Panc1 (cell line): ENCODE measurements at regions not wholly inside any gene's neighbourhood (a gene's known extent, or its start where the extent isn't known, plus 50 kb on each side); places are given as distances from the start of the nearest gene placed in this dataset.

ENCODE experiments used
- ATAC-seq: fragments of 200-7000 bp; cut with Tn5 transposase; 2 replicates; pipeline ENCODE4 v1.9.1; 2020; ENCODE audit warnings: mild to moderate bottlenecking, moderate library complexity
- BruUV-seq: library from RNA; stranded (reverse); fragments of 400-500 nt; replicated peaks from 2 replicates; lab custom pipeline; 2021; lab: Mats Ljungman, UMichigan
- CTCF ChIA-PET: fragments of 300-600 bp; sonication (Branson Sonifier 250); formaldehyde crosslinking; loops from one replicate; lab custom pipeline; 2022; ENCODE audit warnings: antibody characterized with exemption; lab: Charles Lee
- POLR2A ChIA-PET: fragments of 300-600 bp; sonication (Branson Sonifier 250); formaldehyde crosslinking; loops from one replicate; lab custom pipeline; 2022; ENCODE audit warnings: antibody characterized with exemption; lab: Charles Lee
- DNase-seq: peaks from one replicate; pipeline ENCODE4 v3.0.0-alpha.2; 2010; ENCODE audit warnings: low read depth, low spot score
- H3K27ac ChIP-seq: 2 replicates; pipeline ENCODE4 v1.5.1; 2011; ENCODE audit warnings: mild to moderate bottlenecking, low read length, inconsistent platforms
- H3K27me3 ChIP-seq: fragments of 200-500 bp; sonication (Bioruptor generic); 2 replicates; pipeline ENCODE4 v1.6.0; 2014; ENCODE audit warnings: low read length, inconsistent platforms; ENCODE audit not compliant: control insufficient read depth, insufficient read depth
- H3K36me3 ChIP-seq: fragments of 200-500 bp; sonication (Bioruptor generic); 2 replicates; pipeline ENCODE4 v1.5.1; 2014; ENCODE audit warnings: inconsistent platforms, mild to moderate bottlenecking, low read length, moderate library complexity; ENCODE audit not compliant: control insufficient read depth, insufficient read depth
- H3K4me1 ChIP-seq: 2 replicates; pipeline ENCODE4 v1.5.1; 2011; ENCODE audit warnings: inconsistent platforms, mild to moderate bottlenecking, low read length, moderate library complexity; ENCODE audit not compliant: control insufficient read depth, insufficient read depth
- H3K4me3 ChIP-seq, 2 experiments: 2 replicates each; pipeline ENCODE4 v1.5.1; 2011 to 2012; ENCODE audit warnings: low read depth in 2 of 2, low read length in 2 of 2, mild to moderate bottlenecking in 2 of 2, inconsistent platforms in 1 of 2, moderate library complexity in 1 of 2
- H3K9me3 ChIP-seq: fragments of 200-500 bp; sonication (Bioruptor generic); 2 replicates; pipeline ENCODE4 v1.5.1; 2014; ENCODE audit warnings: low read depth, mild to moderate bottlenecking, inconsistent platforms, low read length, moderate library complexity; ENCODE audit not compliant: control insufficient read depth, insufficient read depth
- CTCF ChIP-seq: fragments of 450-650 bp; IDR thresholded peaks from 2 replicates; pipeline ENCODE4 v1.5.1; 2017; ENCODE audit warnings: mild to moderate bottlenecking
- POLR2AphosphoS5 ChIP-seq: IDR thresholded peaks from 2 replicates; pipeline ENCODE4 v1.6.1; 2012; ENCODE audit warnings: mild to moderate bottlenecking, low read depth, low read length, moderate library complexity
- SIN3A ChIP-seq: IDR thresholded peaks from 2 replicates; pipeline ENCODE4 v1.6.1; 2012; ENCODE audit warnings: low read depth, mild to moderate bottlenecking, low read length, moderate library complexity, borderline replicate concordance; ENCODE audit not compliant: insufficient read depth
- TCF7L2 ChIP-seq: IDR thresholded peaks from 2 replicates; pipeline ENCODE4 v1.6.1; 2011; ENCODE audit warnings: mild to moderate bottlenecking, low read depth, low read length, inconsistent platforms
- in situ Hi-C: cut with HindIII; loops from 2 replicates; pipeline ENCODE4 v1.10.0; 2016; ENCODE audit warnings: low sequenced_read_pairs, low pct_unique_long_range_greater_than_20kb
- intact Hi-C: fragments of 100-400 bp; cut with micrococcal nuclease; formaldehyde crosslinking; loops from one replicate; pipeline ENCODE4 v1.10.0; 2022; ENCODE audit not compliant: unreplicated experiment
- TF ChIP-seq, protein P1 (sequence below), 2 experiments: IDR thresholded peaks; 2 replicates each; pipeline ENCODE4 v1.6.1; 2011 to 2012; ENCODE audit warnings: low read depth in 2 of 2, control low read depth in 1 of 2, low read length in 1 of 2, mild to moderate bottlenecking in 1 of 2, moderate library complexity in 1 of 2; ENCODE audit not compliant: insufficient read depth in 1 of 2

- H3K4me3 ChIP-seq: no peak overlapping the region
- intact Hi-C loops: no loop called here
- H3K36me3 ChIP-seq: no peaks in the 10 kb centered on the region
- no peak overlapping the region for H3K27ac ChIP-seq
- ATAC-seq: no peak
- no peak for TF ChIP-seq TCF7L2
- TF ChIP-seq POLR2AphosphoS5: no peak
- TF ChIP-seq SIN3A: no peak
- TF ChIP-seq, protein P1, sequence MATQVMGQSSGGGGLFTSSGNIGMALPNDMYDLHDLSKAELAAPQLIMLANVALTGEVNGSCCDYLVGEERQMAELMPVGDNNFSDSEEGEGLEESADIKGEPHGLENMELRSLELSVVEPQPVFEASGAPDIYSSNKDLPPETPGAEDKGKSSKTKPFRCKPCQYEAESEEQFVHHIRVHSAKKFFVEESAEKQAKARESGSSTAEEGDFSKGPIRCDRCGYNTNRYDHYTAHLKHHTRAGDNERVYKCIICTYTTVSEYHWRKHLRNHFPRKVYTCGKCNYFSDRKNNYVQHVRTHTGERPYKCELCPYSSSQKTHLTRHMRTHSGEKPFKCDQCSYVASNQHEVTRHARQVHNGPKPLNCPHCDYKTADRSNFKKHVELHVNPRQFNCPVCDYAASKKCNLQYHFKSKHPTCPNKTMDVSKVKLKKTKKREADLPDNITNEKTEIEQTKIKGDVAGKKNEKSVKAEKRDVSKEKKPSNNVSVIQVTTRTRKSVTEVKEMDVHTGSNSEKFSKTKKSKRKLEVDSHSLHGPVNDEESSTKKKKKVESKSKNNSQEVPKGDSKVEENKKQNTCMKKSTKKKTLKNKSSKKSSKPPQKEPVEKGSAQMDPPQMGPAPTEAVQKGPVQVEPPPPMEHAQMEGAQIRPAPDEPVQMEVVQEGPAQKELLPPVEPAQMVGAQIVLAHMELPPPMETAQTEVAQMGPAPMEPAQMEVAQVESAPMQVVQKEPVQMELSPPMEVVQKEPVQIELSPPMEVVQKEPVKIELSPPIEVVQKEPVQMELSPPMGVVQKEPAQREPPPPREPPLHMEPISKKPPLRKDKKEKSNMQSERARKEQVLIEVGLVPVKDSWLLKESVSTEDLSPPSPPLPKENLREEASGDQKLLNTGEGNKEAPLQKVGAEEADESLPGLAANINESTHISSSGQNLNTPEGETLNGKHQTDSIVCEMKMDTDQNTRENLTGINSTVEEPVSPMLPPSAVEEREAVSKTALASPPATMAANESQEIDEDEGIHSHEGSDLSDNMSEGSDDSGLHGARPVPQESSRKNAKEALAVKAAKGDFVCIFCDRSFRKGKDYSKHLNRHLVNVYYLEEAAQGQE (IDR thresholded peaks at IDR 0.05; ENCODE audit: insufficient read depth in 1 of 2, low read depth in 2 of 2, low read length in 1 of 2): no peak
- no peak for TF ChIP-seq CTCF
- no peak for DNase-seq
- no peaks in the 10 kb centered on the region for H3K4me1 ChIP-seq
- H3K27me3 ChIP-seq: no peaks in the 10 kb centered on the region
- CTCF ChIA-PET: no interaction called here
- no TSS peak for BruUV-seq
- POLR2A ChIA-PET: no interaction called here
- in situ Hi-C loops: no loop called here
- no peaks in the 10 kb centered on the region for H3K9me3 ChIP-seq
These were observed 577.4 kb upstream of the LUZP2 start for GRCh38 chr11:23919455-23919854.

DNA sequence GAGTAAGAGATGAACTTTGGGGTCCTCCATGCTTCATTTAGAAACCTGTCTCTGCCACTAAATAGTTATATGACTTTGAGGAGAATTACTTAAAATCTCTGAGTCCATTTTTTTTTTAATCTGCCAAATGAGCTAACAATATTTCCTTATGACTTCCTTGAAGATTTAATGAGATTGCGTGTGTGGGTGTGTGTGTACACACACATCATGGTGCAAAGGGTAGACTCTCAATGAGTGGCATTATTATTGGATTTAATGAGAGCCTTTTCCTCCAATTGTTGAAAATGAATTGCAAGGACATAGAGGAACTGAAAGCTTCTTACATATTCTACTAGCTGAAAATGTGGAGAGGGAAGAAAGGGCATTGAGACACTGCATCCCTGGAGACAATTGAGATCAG, 573.5 kb upstream of the LUZP2 start:
- no peaks in the 10 kb centered on the region for H3K4me1 ChIP-seq
- H3K27me3 ChIP-seq: no peaks in the 10 kb centered on the region
- CTCF ChIA-PET: no interaction called here
- no TSS peak for BruUV-seq
- TF ChIP-seq POLR2AphosphoS5 (no peak), CTCF (no peak), TCF7L2 (no peak), SIN3A (no peak)
- TF ChIP-seq, protein P1 (IDR thresholded peaks at IDR 0.05; ENCODE audit: insufficient read depth in 1 of 2, low read depth in 2 of 2, low read length in 1 of 2): no peak
- in situ Hi-C loops (no loop called here), intact Hi-C loops (no loop called here)
- H3K36me3 ChIP-seq: no peaks in the 10 kb centered on the region
- no peak for ATAC-seq
- no peak overlapping the region for H3K4me3 ChIP-seq
- POLR2A ChIA-PET: no interaction called here
- no peak overlapping the region for H3K27ac ChIP-seq
- H3K9me3 ChIP-seq: no peaks in the 10 kb centered on the region
- no peak for DNase-seq
